CD4-positive, alpha-beta T cell (primary cell): ENCODE measurements at regions not wholly inside any gene's neighbourhood (a gene's known extent, or its start where the extent isn't known, plus 50 kb on each side); places are given as distances from the start of the nearest gene placed in this dataset.
"Not testable (repeated sequence)": the region's sequence is repeated elsewhere in the genome, so short reads cannot be mapped to it uniquely, and the experiment has no call there.

ENCODE experiments used
- ATAC-seq: fragments of 200-7000 bp; cut with Tn5 transposase; one replicate; pipeline ENCODE4 v1.10.0; 2022; ENCODE audit warnings: mild to moderate bottlenecking; ENCODE audit not compliant: poor library complexity
- CTCF ChIA-PET: fragments of 350-600 bp; sonication (Branson Sonifier 250); formaldehyde crosslinking; loops from one replicate; lab custom pipeline; 2021; ENCODE audit warnings: antibody characterized with exemption, inconsistent platforms; lab: Charles Lee
- POLR2A ChIA-PET: fragments of 350-600 bp; sonication (Branson Sonifier 250); formaldehyde crosslinking; loops from one replicate; lab custom pipeline; 2021; ENCODE audit warnings: antibody characterized with exemption, inconsistent platforms; lab: Charles Lee
- DNase-seq, 14 experiments: peaks; one replicate each; pipeline ENCODE4 v3.0.0-alpha.2; 2013 to 2020; ENCODE audit warnings: mixed read lengths in 2 of 14
- H3K27ac ChIP-seq, 2 donors: one replicate each; pipeline versions ENCODE4 v1.5.1 to v1.7.0; 2013; ENCODE audit warnings: low read length in 2 of 2, low read depth in 1 of 2, mild to moderate bottlenecking in 1 of 2
- H3K27me3 ChIP-seq, 2 experiments: 1 replicate in 1 of 2; 2 replicates in 1 of 2; pipeline versions ENCODE4 v1.6.1 to v1.7.0; 2013; ENCODE audit warnings: low read length in 2 of 2, control low read depth in 1 of 2, mild to moderate bottlenecking in 1 of 2, moderate library complexity in 1 of 2; ENCODE audit not compliant: insufficient read depth in 2 of 2, control insufficient read depth in 1 of 2
- H3K36me3 ChIP-seq: one replicate; pipeline ENCODE4 v1.6.1; 2013; ENCODE audit warnings: low read length, control low read depth; ENCODE audit not compliant: insufficient read depth
- H3K4me1 ChIP-seq: one replicate; pipeline ENCODE4 v1.6.1; 2013; ENCODE audit warnings: low read length, control low read depth; ENCODE audit not compliant: insufficient read depth
- H3K4me3 ChIP-seq: one replicate; pipeline ENCODE4 v1.5.1; 2013; ENCODE audit warnings: mild to moderate bottlenecking, low read length, moderate library complexity
- H3K9me3 ChIP-seq, 2 experiments: 1 replicate in 1 of 2; 2 replicates in 1 of 2; pipeline versions ENCODE4 v1.6.1 to v1.7.0; 2013; ENCODE audit warnings: low read length in 2 of 2, mild to moderate bottlenecking in 2 of 2, control low read depth in 1 of 2, moderate library complexity in 1 of 2; ENCODE audit not compliant: control insufficient read depth in 1 of 2, insufficient read depth in 1 of 2
- H3K27ac Mint-ChIP-seq: one replicate; pipeline ENCODE4 v1.8.0; 2020; ENCODE audit warnings: mixed read lengths
- H3K27me3 Mint-ChIP-seq: one replicate; pipeline ENCODE4 v1.8.0; 2021; ENCODE audit warnings: mixed read lengths
- H3K36me3 Mint-ChIP-seq: one replicate; pipeline ENCODE4 v1.8.0; 2021; ENCODE audit warnings: low read depth, mixed read lengths
- H3K4me1 Mint-ChIP-seq: one replicate; pipeline ENCODE4 v1.8.0; 2021; ENCODE audit warnings: low read depth, mixed read lengths
- H3K4me3 Mint-ChIP-seq: one replicate; pipeline ENCODE4 v1.8.0; 2020; ENCODE audit warnings: mild to moderate bottlenecking, mixed read lengths
- H3K9me3 Mint-ChIP-seq: one replicate; pipeline ENCODE4 v1.8.0; 2020; ENCODE audit warnings: mixed read lengths
- intact Hi-C, 2 experiments: fragments of 100-400 bp; cut with DNase I in 1 of 2; cut with micrococcal nuclease in 1 of 2; formaldehyde crosslinking; loops; one replicate each; pipeline versions ENCODE4 v1.15.1 to v1.9.0; 2023 to 2025; cut with DNase I, micrococcal nuclease

DNA sequence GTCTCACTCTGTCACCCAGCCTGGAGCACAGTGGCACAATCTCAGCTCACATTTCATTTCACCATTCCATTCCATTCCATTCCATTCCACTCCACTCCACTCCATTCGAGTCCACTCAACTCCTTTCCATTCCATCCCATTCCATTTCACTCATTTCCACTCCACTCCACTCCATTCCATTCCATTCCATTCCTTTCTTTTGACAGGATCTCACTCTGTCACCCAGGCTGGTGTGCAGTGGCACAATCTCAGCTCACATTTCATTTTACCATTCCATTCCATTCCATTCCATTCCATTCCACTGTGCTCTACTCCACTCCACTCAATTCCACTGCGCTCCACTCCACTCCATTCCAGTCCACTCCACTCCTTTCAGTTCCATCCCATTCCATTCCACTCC, 639.6 kb downstream of the TP53TG3F start:
- H3K27me3 Mint-ChIP-seq, POLR2A ChIA-PET, DNase-seq, H3K4me3 Mint-ChIP-seq, H3K4me3 ChIP-seq, CTCF ChIA-PET, ATAC-seq, H3K4me1 ChIP-seq, intact Hi-C loops, H3K4me1 Mint-ChIP-seq, H3K27ac ChIP-seq, H3K27me3 ChIP-seq, H3K27ac Mint-ChIP-seq, H3K36me3 ChIP-seq: not testable (repeated sequence)
- H3K36me3 Mint-ChIP-seq = peaks cover 42% of the 10 kb centered on the region
- H3K9me3 ChIP-seq = peaks cover 49 to 60% of the 10 kb centered on the region in 2 experiments
- peaks cover 26% of the 10 kb centered on the region for H3K9me3 Mint-ChIP-seq
